GM18951 (cell line): ENCODE measurements at regions not wholly inside any gene's neighbourhood (a gene's known extent, or its start where the extent isn't known, plus 50 kb on each side); places are given as distances from the start of the nearest gene placed in this dataset.
"Not testable (repeated sequence)": the region's sequence is repeated elsewhere in the genome, so short reads cannot be mapped to it uniquely, and the experiment has no call there.

Source experiments
- in situ Hi-C: fragments of 300-500 bp; cut with MboI; formaldehyde crosslinking; loops from one replicate; pipeline ENCODE4 v1.12.0; 2022; ENCODE audit warnings: low sequenced_read_pairs, mixed read lengths, inconsistent platforms; ENCODE audit not compliant: unreplicated experiment

- in situ Hi-C loops: not testable (repeated sequence)
Observed at GRCh38 chr2:87468429-87468981, 279.4 kb upstream of the PLGLB2 start.

- in situ Hi-C loops: not testable (repeated sequence)
Observed at GRCh38 chr2:87469180-87470151, 278.4 kb upstream of the PLGLB2 start.

GRCh38 chr2:87470381-87471380, 277.2 kb upstream of the PLGLB2 start:
- in situ Hi-C loops: not testable (repeated sequence)

GRCh38 chr2:87471478-87471877, 276.4 kb upstream of the PLGLB2 start:
- in situ Hi-C loops: not testable (repeated sequence)

- in situ Hi-C loops: loop anchor here (25.0 kb wide), 1 partner anchor 536 kb away; the partner anchor contains the start of gene RNU2-63P
Observed at GRCh38 chr2:87476223-87476872, 271.5 kb upstream of the PLGLB2 start.

- in situ Hi-C loops: loop anchor here (25.0 kb wide), 1 partner anchor 535 kb away; the partner anchor contains the start of gene RNU2-63P
Observed at GRCh38 chr2:87476936-87477335, 271.0 kb upstream of the PLGLB2 start.

- in situ Hi-C loops: loop anchor here (25.0 kb wide), 1 partner anchor 534 kb away; the partner anchor contains the start of gene RNU2-63P
Observed at GRCh38 chr2:87477669-87478428, 270.0 kb upstream of the PLGLB2 start.

GRCh38 chr2:87478911-87479310, 269.0 kb upstream of the PLGLB2 start:
- in situ Hi-C loops: loop anchor here (25.0 kb wide), 1 partner anchor 533 kb away; the partner anchor contains the start of gene RNU2-63P

- in situ Hi-C loops: loop anchor here (25.0 kb wide), 1 partner anchor 529 kb away; the partner anchor contains the start of gene RNU2-63P
Observed at GRCh38 chr2:87483093-87483680, 264.7 kb upstream of the PLGLB2 start.

- in situ Hi-C loops: loop anchor here (25.0 kb wide), 1 partner anchor 528 kb away; the partner anchor contains the start of gene RNU2-63P
Observed at GRCh38 chr2:87484363-87484762, 263.5 kb upstream of the PLGLB2 start.

GRCh38 chr2:87485455-87485854, 262.4 kb upstream of the PLGLB2 start:
- in situ Hi-C loops: loop anchor here (25.0 kb wide), 1 partner anchor 527 kb away; the partner anchor contains the start of gene RNU2-63P

- in situ Hi-C loops: loop anchor here (25.0 kb wide), 1 partner anchor 526 kb away; the partner anchor contains the start of gene RNU2-63P
Observed at GRCh38 chr2:87485884-87486283, 262.0 kb upstream of the PLGLB2 start.

- in situ Hi-C loops: loop anchor here (25.0 kb wide), 1 partner anchor 526 kb away; the partner anchor contains the start of gene RNU2-63P
Observed at GRCh38 chr2:87486413-87486812, 261.5 kb upstream of the PLGLB2 start.

- in situ Hi-C loops: loop anchor here (25.0 kb wide), 1 partner anchor 524 kb away; the partner anchor contains the start of gene RNU2-63P
Observed at GRCh38 chr2:87488021-87488420, 259.9 kb upstream of the PLGLB2 start.

- in situ Hi-C loops: loop anchor here (25.0 kb wide), 1 partner anchor 523 kb away; the partner anchor contains the start of gene RNU2-63P
Observed at GRCh38 chr2:87488991-87489390, 258.9 kb upstream of the PLGLB2 start.

GRCh38 chr2:87494846-87495245, 253.0 kb upstream of the PLGLB2 start:
- in situ Hi-C loops: loop anchor here (25.0 kb wide), 1 partner anchor 517 kb away; the partner anchor contains the start of gene RNU2-63P

GRCh38 chr2:87495455-87495854, 252.4 kb upstream of the PLGLB2 start:
- in situ Hi-C loops: loop anchor here (25.0 kb wide), 1 partner anchor 517 kb away; the partner anchor contains the start of gene RNU2-63P
